Esophagus muscularis mucosa (tissue), 4 donors: ENCODE measurements at regions not wholly inside any gene's neighbourhood (a gene's known extent, or its start where the extent isn't known, plus 50 kb on each side); places are given as distances from the start of the nearest gene placed in this dataset.

ENCODE experiments used
- DNase-seq: peaks from one replicate; pipeline ENCODE4 v3.0.0-alpha.2; 2017; ENCODE audit errors: extremely low spot score
- H3K27ac ChIP-seq, 4 donors: fragments of 200-600 bp; sonication (generic); replicated peaks in 1 of 4; 1 replicate in 3 of 4; 2 replicates in 1 of 4; pipeline ENCODE4 v1.5.1; 2016 to 2019; ENCODE audit warnings: mild to moderate bottlenecking in 1 of 4
- H3K27me3 ChIP-seq, 4 donors: fragments of 200-600 bp; sonication (generic); one replicate each; pipeline versions ENCODE4 v1.5.1 to v1.6.0; 2016 to 2019
- H3K36me3 ChIP-seq, 4 donors: fragments of 200-600 bp; sonication (generic); one replicate each; pipeline ENCODE4 v1.5.1; 2016 to 2019
- H3K4me1 ChIP-seq, 4 donors: fragments of 200-600 bp; sonication (generic); one replicate each; pipeline ENCODE4 v1.5.1; 2016 to 2019
- H3K4me3 ChIP-seq, 4 donors: fragments of 200-600 bp; sonication (generic); 1 replicate in 2 of 4; 2 replicates in 2 of 4; pipeline ENCODE4 v1.5.1; 2016 to 2019; ENCODE audit warnings: mild to moderate bottlenecking in 4 of 4, moderate library complexity in 1 of 4
- H3K9me3 ChIP-seq, 4 donors: fragments of 200-600 bp; sonication (generic); 1 replicate in 3 of 4; 2 replicates in 1 of 4; pipeline ENCODE4 v1.5.1; 2016 to 2019
- EP300 ChIP-seq: sonication (generic); formaldehyde crosslinking; IDR thresholded peaks from one replicate; pipeline ENCODE4 v1.6.1; 2017; ENCODE audit warnings: antibody characterized with exemption
- POLR2A ChIP-seq: fragments of 450-650 bp; IDR thresholded peaks from one replicate; pipeline ENCODE4 v1.6.1; 2017; ENCODE audit warnings: antibody characterized with exemption, moderate library complexity, mild to moderate bottlenecking, low read depth
- POLR2AphosphoS5 ChIP-seq, 2 donors: sonication (generic); formaldehyde crosslinking; IDR thresholded peaks; one replicate each; pipeline ENCODE4 v1.6.1; 2017; ENCODE audit warnings: antibody characterized with exemption in 2 of 2
- WGBS: methylation state at CpG from one replicate; pipeline ENCODE4 v1.1.5; 2018; 5-methylcytosine and 5-hydroxymethylcytosine counted together
- intact Hi-C: fragments of 100-400 bp; cut with DNase I; formaldehyde crosslinking; loops from one replicate; pipeline ENCODE4 v1.15.1; 2023
- TF ChIP-seq, protein P1 (sequence below), 3 experiments: fragments of 200-600 bp in 2 of 3; fragments of 450-650 bp in 1 of 3; sonication (generic) in 2 of 3; IDR thresholded peaks; one replicate each; pipeline ENCODE4 v1.5.1; 2017 to 2019; ENCODE audit warnings: antibody characterized with exemption in 3 of 3, mild to moderate bottlenecking in 2 of 3, moderate library complexity in 1 of 3

DNA sequence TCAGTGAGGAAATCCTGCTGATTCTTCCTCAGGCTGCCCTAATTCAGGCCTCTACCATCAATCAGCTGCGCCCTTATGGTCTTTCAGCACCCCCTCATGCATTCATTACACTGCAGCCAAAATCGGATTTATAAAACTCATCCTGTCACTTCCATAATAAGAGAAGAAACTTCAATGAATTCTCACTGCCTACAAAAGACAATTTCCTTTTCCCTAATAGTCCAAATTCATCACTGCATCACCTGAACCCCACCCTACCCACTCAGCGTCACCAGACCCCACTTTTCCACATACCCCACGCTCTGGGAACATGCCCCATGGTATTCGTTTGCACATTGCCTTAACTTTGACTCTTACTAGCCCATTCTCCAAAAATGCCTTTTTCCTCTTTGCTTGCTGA lies 92.0 kb downstream of the C13orf42 start:
- no peak overlapping the region for H3K27ac ChIP-seq
- no peaks in the 10 kb centered on the region for H3K27me3 ChIP-seq
- TF ChIP-seq EP300 (no peak), POLR2A (no peak), POLR2AphosphoS5 (IDR thresholded peaks at IDR 0.05) (no peak)
- TF ChIP-seq, protein P1, sequence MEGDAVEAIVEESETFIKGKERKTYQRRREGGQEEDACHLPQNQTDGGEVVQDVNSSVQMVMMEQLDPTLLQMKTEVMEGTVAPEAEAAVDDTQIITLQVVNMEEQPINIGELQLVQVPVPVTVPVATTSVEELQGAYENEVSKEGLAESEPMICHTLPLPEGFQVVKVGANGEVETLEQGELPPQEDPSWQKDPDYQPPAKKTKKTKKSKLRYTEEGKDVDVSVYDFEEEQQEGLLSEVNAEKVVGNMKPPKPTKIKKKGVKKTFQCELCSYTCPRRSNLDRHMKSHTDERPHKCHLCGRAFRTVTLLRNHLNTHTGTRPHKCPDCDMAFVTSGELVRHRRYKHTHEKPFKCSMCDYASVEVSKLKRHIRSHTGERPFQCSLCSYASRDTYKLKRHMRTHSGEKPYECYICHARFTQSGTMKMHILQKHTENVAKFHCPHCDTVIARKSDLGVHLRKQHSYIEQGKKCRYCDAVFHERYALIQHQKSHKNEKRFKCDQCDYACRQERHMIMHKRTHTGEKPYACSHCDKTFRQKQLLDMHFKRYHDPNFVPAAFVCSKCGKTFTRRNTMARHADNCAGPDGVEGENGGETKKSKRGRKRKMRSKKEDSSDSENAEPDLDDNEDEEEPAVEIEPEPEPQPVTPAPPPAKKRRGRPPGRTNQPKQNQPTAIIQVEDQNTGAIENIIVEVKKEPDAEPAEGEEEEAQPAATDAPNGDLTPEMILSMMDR (IDR thresholded peaks at IDR 0.05) = no peak
- peak; percentile 75 for DNase-seq
- no peaks in the 10 kb centered on the region for H3K36me3 ChIP-seq
- H3K4me1 ChIP-seq = no peaks in the 10 kb centered on the region
- no peak overlapping the region for H3K4me3 ChIP-seq
- peaks cover 0 to 7% (median under 1%) of the 10 kb centered on the region in 4 donors for H3K9me3 ChIP-seq
- intact Hi-C loops = no loop called here
- 91% methylated on average over 5 of the region's 5 CpGs for WGBS

DNA sequence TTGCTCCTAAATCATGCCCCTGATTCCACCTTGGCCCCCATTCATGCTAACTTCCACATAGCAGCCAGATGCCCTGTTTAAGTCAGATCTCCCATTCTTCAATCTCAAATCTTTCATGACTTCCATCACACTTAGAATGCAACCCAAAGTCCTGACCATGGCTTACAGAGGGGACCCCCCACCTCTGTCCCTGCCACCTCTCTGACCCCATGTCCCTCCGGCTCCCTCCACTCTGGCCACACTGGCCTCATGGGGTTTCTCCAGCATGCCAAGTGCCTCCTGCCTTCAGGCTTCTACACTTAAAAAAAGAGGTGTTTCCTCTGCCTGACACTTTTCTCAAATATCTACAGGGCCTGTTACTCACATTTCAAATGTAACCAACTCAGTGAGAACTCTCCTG lies 93.6 kb downstream of the C13orf42 start:
- intact Hi-C loops = no loop called here
- peaks cover 0 to 15% (median 7%) of the 10 kb centered on the region in 4 donors for H3K9me3 ChIP-seq
- no peak overlapping the region for H3K27ac ChIP-seq
- WGBS = 100% methylated on average over 1 of the region's 1 CpG
- H3K36me3 ChIP-seq = no peaks in the 10 kb centered on the region
- no peaks in the 10 kb centered on the region for H3K4me1 ChIP-seq
- no peak overlapping the region for H3K4me3 ChIP-seq
- TF ChIP-seq POLR2AphosphoS5 (IDR thresholded peaks at IDR 0.05) = no peak
- no peak for TF ChIP-seq POLR2A
- peak; percentile 66 for DNase-seq
- no peaks in the 10 kb centered on the region for H3K27me3 ChIP-seq

DNA sequence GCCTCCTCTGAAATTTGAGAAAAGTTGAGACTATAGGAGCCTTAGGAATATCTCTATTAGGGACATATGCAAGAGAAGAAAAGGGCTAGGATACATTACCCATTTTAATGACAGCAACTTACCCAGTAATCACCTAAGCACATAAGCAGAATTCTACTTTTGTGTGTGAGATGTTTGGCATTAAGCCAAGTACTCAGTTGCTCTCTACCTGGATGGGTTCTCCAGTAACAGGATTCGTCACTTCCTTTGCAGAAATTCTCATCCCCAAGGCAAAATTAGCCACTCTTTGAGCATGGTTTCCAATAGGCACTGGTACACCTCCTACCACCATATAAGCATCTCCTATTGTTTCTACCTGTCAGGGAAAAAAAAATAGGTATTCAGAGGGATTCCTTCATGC lies 95.1 kb downstream of the C13orf42 start:
- H3K27me3 ChIP-seq = no peaks in the 10 kb centered on the region
- TF ChIP-seq, protein P1 (IDR thresholded peaks at IDR 0.05) = no peak
- TF ChIP-seq EP300 (no peak), POLR2AphosphoS5 (IDR thresholded peaks at IDR 0.05) (no peak), POLR2A (no peak)
- peak; percentile 2 for DNase-seq
- peaks cover 0 to 15% (median 7%) of the 10 kb centered on the region in 4 donors for H3K9me3 ChIP-seq
- H3K36me3 ChIP-seq = no peaks in the 10 kb centered on the region
- H3K4me3 ChIP-seq = no peak overlapping the region
- 90% methylated on average over 1 of the region's 1 CpG for WGBS
- no peaks in the 10 kb centered on the region for H3K4me1 ChIP-seq
- H3K27ac ChIP-seq = no peak overlapping the region
- intact Hi-C loops = no loop called here

DNA sequence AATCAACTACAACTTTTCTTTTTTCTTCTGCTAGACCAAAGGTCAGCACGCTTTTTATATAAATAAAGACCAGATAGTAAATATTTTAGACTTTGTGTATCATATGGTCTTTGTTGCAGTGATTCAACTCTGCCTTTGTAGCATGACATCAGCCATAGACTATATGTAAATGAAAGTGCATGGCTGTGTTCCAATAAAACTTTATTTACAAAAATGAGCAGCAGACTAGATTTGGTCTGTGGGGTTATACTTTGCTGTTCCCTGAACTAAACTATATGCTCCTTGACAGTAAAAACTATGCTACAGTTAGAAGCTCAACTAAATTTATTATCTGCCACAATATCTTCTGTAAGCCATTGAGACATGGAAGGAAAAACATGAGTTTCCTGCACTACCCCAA lies 100.0 kb downstream of the RNASEH2B start:
- no peak for DNase-seq
- peaks cover 0 to 15% (median 7%) of the 10 kb centered on the region in 4 donors for H3K9me3 ChIP-seq
- no peak overlapping the region for H3K27ac ChIP-seq
- intact Hi-C loops = no loop called here
- WGBS = 88% methylated on average over 1 of the region's 1 CpG
- H3K27me3 ChIP-seq = no peaks in the 10 kb centered on the region
- TF ChIP-seq, protein P1 (IDR thresholded peaks at IDR 0.05) = no peak
- TF ChIP-seq POLR2A = no peak
- TF ChIP-seq EP300 = no peak
- TF ChIP-seq POLR2AphosphoS5 (IDR thresholded peaks at IDR 0.05) = no peak
- no peaks in the 10 kb centered on the region for H3K36me3 ChIP-seq
- no peak overlapping the region for H3K4me3 ChIP-seq
- no peaks in the 10 kb centered on the region for H3K4me1 ChIP-seq

DNA sequence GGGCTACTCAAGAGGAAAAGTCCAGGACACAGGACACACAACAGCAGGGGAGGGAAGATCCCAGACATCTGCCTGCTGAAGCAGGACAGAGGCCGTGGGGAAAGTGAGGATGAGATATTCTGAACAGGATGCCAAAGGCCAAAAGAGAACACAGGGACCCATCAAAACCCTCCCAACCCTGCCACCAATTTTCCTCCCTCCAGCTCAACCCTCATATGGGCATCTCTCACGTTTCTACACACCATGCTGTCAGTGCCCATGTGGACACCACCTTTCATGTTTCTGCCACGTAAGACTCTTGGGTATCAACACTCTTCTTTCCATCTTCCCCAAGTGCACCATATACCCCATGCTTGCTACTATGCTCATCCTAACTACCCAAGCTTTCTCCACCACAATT lies 97.6 kb downstream of the RNASEH2B start:
- Histone ChIP-seq H3K27me3 (no peaks in the 10 kb centered on the region), H3K4me3 (no peak overlapping the region), H3K27ac (no peak overlapping the region), H3K9me3 (no peaks in the 10 kb centered on the region), H3K4me1 (no peaks in the 10 kb centered on the region), H3K36me3 (no peaks in the 10 kb centered on the region)
- WGBS = 92% methylated on average over 3 of the region's 3 CpGs
- TF ChIP-seq EP300 = no peak
- TF ChIP-seq, protein P1 (IDR thresholded peaks at IDR 0.05) = no peak
- TF ChIP-seq POLR2A = no peak
- no peak for TF ChIP-seq POLR2AphosphoS5 (IDR thresholded peaks at IDR 0.05)
- DNase-seq = peak; percentile 66
- intact Hi-C loops = no loop called here
